Myocyte (in vitro differentiated cells): ENCODE measurements at regions not wholly inside any gene's neighbourhood (a gene's known extent, or its start where the extent isn't known, plus 50 kb on each side); places are given as distances from the start of the nearest gene placed in this dataset.

Experiments used
- DNase-seq: peaks from one replicate; pipeline ENCODE4 v3.0.0-alpha.2; 2012; ENCODE audit warnings: low read depth

DNA sequence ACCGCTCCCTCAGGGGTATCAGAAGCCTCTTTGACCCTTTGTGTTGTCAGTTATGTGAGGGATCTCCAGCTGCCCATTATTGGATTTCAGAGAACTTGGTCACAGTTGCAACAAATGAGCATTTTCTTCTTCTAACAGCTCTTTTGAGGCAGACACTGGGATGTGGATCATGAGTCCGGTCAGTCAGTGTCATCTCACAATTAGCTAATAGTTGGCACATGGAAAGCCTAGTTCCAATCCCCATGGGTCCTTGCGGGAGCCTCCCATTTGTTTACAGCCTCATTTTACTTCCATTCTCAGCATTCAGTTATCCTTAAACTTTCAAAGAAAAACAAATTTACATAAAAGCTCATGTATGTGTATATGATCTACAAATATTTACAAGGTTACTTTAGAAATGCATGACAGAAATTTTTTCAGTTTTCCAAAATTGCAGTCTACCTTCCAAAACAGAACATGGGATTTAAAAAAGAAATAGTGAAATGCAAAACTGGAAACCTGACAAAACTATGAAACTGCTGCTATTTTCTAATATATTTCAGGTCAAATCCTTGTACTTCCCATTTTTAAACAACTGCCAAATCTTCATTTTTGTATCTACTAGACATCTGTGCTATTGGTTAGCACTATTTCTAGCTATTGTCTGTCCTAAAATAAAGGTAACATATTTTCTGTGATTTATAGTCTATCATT is 547.1 kb upstream of the ZEB2 start:
- peak; percentile 49 for DNase-seq

DNA sequence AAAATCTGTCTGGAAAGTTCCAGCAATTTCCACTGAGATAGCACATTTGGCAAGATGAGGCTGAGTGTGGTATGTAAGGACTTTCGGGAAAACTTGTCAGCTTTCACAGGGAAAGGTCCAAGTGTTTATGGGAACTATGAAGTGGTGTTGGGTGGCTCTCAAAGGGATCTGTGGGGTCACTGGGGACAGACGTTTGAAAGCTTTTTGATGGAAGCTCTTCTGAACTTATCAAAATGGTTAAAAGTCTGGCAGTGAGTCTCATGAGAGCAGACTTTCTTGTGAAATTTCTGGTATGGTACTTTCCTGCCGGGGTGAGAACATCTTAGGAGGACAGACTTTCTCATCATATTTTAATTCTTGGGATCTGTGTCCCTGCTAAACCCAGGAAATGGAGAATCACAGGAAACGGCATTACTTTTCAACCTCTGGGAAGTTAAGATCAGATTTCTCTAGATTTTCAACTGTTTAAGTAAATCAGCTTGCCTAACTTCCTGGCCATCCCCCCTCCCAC is 546.3 kb upstream of the ZEB2 start:
- DNase-seq = peak; percentile 65

DNA sequence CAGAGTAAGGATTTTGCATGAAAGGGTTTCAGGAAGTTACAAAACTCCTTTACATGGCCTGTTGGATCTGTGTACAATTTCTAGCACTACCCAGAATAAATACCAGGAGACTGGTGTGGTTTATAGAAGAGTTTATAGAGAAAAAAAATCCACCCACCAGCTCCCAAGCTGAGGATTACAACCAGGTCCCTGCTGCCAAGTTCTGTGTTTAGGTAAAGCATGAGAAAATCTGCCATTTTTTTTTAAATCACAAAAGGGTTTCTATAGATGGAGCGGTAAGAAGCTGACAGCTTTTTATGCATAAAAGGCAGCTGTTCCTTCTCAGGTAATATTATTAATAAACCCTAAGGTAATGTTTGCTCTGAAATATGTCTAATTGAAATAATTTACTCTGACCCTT is 545.4 kb upstream of the ZEB2 start:
- DNase-seq = no peak

DNA sequence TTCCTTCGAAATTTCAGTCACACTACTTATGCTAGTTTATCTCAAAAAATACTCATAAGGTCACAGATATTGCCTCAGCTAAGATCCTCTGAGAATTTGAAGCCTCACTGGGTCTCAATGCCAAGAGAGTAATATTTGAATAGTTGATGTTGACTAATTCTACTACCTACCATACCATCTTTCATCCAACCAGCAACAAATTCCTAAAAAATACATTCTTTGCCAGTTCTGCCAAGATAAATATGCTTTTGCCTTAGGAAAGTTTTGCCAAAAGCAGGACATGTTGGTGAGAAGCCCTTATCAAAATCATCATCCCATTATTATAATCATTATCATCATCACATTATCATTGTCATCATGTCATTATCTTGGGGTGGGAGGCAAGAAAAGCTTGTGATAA is 544.6 kb upstream of the ZEB2 start:
- no peak for DNase-seq

DNA sequence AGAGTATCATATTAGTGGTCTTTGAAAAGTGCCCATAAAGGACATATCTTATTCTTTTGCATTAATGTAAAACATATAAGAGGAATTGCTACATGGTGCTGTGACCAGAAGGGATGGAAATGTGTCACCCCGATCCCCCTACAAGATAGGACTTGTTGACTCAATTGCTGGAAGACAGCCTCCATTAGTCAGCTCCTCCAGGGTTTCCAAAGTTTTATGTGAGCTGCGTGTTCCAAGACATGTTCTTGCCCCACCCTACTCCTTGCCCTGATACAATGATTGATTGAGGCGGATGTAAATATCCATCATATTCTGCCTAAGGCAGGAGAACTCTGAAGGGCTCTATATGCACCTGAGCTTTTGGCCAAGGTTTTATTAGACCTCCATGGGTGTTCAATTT is 541.0 kb upstream of the ZEB2 start:
- no peak for DNase-seq

DNA sequence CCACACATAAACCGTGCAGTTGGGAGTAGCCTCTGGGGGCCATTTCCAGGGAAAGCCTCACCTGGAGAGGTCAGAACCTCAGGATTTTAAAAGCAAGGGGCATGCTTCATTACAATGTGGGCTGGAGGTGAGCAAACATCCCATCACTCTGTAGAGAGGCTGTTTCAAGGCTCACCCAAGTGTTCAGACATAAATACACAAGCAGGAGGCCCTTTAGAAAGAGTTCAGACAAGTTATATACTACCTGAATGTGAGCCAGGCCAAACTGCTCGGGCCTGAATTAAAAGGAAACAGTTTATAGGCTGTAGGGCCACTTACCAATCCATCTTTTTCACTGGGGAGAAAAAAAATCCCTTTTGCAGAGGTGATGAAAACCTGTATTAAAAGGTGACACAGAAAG is 540.0 kb upstream of the ZEB2 start:
- no peak for DNase-seq

DNA sequence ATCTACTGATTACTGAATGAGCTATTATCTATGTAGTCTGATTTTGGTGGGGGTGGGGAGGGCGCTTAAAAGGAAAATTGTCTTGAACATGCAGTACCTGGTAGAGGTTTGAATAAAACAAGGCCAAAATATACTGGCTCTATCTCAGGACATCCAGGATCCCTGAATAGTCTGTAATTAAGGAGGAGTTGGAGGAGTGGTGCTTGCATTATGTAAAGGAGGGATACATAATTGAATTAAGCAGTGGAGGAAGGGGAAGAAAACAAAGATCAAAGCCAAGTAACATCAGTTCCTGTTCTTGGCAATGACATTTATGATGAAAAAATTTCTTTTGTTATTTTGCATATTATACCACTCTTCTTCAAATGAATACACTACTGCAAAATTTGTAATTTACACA is 539.4 kb upstream of the ZEB2 start:
- no peak for DNase-seq

DNA sequence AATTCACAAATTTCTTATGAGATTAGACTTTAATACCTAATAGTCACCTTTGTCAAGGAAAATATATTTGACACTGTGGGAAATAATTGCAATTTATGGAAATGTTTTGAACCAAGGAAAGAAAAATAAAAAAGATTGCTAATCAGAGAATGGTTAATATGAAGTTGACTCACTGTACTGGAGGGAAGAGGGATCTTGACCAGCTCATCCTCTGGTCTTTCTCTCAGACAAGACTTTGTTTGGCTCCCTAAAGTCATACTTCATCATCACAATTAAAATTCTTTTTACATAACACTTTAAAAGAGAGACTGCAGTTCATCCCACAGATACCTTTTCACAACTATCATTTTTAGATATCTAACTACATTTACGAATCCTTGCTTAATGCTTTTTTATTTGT is 538.5 kb upstream of the ZEB2 start:
- DNase-seq = no peak

DNA sequence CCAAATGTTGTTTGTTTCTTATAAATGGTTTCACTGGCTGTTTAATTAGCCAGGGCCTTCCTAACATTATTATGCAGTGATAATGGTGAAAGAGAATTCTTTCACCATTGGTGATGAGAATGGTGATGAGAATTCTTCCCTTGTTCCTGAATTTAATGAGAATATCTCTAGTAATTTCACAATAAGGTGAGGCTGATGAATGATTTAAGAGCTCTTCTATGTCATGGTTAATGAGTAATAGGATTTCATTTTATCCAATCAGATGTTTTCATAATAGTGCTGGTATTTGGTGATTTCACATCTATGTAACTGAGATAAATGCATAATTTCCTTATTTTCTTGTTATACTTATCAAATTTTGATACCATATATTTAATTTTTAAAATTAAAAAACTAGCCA is 535.7 kb upstream of the ZEB2 start:
- no peak for DNase-seq

DNA sequence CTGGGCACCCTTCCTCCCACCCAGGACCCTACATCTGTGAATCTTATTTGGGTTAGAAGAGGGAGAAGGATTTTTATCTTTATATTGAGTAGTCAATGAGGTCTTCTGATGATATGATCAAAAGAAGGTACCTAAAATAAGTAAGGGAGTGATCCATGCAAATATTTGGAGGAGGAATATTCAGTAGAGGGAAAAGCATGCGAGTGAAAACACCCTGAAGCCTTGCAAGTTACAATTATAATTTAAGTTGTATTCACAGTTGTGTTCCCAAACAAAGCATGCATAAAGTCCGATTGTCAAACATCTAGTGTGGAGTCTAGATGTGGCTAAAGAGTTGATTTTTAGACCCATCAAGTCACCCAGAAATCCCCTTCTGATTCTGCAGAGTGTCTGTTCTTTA is 530.2 kb upstream of the ZEB2 start:
- DNase-seq = no peak

DNA sequence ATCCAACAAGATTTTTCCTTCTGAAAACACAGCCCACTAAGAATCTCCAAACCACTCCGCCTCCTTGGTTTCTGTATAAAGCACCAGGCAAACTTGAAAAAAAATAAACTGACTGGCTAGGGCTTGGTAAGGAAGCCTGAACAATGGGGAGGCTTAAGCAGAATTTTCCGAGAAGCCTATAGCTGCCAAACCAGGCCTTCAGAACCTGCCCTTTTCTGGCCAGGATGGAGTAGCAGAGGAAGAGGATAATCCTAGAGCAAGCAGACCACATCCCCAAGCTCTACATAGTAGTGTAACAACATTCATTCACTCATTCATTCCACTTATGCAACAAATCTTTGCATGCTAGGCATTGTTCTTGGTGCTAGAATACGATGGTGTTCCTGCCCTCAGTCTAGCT is 529.6 kb upstream of the ZEB2 start:
- no peak for DNase-seq

DNA sequence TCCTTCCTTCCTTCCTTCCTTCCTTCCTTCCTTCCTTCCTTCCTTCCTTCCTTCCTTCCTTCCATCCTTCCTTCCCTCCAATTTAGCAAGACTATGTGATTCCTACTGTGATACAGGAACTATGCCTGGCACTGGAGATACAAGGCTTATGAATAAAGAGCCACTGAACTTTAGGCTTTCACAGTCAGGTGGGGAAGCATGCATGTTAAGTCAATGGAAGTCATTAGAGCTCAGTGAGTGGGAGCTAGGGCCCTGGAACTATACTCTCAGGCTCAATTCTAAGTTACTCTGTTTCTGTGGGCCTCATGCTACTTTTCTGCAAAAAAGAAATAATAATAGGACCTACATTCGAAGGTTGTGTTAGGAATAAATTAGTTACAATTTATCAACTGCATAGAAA is 527.6 kb upstream of the ZEB2 start:
- DNase-seq = no peak

DNA sequence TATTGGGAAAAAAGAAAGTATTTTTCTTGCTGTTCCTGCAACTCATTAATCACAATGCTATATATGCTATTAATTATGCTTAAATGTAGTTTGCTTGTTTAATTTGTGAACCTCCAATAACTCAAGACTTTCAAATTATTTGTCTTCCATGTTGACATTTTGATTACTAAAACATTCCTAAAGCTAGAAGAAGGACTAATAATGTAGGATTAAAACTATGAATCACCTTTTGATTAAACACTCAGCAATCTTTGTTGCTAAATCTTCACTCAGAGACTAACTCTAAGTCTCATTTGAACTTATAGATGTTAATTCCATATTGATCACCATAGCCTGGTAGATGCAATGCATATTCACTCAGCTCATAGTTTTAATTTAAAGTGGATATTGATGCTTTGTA is 524.6 kb upstream of the ZEB2 start:
- DNase-seq = no peak

DNA sequence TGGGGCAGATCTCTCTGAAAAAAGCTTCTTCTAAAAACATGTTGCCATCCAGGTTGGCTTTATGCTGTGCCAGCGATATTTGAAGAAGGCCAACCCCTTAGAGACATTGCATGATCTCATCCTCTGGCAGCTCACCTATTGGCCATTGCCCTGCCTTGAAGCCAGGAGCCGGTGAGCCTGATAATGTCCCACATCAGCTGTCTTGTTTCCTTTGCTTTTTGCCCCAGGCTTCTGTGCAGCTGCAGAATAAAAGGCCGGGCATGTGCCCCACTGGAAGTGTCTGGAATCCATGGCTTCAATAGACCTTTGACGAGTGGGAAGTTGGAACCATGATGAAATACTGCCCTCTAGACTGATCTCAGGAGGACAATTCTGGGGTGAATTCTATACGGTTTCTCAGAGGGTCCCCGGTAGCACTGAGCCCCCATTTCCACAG is 523.5 kb upstream of the ZEB2 start:
- peak; percentile 5 for DNase-seq

DNA sequence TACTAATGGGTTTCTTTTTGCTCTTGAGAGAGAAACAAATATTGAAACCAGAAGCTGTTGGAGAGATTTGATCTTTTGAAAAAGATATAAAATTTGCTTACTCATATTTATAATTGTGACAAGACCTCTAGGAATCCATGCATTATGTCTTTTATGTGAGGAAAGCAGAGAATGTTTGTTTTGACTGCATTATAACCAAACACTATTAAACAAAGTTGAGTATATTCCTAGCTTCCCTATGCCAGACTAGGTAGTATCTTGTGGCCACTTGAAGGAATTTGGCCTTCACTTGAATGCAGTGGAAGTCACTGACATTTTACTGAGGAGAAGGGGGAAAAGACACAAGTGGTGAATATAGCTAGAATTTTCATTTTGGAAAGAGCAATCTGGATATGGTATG is 521.8 kb upstream of the ZEB2 start:
- DNase-seq = no peak

DNA sequence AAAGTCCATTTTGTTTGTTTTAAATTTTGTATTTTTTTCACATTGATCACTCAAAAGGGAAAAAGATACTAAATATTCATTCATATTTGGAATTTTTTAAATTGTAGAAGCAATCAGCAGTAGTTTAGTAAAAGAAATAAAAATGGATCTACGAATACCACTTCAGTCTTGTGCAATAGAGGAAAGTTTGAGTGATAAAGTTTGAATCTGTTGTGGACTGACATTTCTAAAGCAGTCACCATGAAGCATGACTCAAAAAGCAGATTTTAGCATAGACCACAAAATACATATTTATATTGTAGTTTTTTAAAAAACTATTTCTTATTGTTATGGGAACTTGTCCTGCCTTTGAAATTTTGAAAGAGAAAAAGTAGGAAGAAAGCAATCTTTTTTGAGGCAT is 520.5 kb upstream of the ZEB2 start:
- no peak for DNase-seq

DNA sequence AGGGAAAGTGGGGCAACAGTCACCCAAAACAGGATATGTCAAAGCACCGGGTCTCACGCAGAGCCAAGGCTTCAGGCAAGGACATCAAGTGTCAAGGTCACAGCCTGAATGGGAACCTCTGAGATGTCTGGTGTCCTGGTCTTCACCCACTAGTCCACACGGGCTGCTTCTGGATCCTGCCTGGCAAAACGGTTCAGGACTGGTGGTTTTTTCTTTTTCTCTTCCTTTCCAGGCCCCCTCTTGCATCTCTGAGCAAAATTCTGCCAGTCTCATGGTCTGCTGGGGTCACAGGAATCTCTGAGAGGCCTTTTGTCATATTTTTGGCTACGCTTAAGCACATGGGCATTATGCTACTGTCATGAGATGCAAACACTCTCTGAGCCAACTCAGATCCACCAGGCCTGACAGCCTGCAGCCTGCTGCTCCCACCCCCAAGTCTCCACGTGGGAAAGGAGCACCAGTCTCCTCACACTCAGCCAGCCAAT is 518.2 kb upstream of the ZEB2 start:
- DNase-seq = peak; percentile 51

DNA sequence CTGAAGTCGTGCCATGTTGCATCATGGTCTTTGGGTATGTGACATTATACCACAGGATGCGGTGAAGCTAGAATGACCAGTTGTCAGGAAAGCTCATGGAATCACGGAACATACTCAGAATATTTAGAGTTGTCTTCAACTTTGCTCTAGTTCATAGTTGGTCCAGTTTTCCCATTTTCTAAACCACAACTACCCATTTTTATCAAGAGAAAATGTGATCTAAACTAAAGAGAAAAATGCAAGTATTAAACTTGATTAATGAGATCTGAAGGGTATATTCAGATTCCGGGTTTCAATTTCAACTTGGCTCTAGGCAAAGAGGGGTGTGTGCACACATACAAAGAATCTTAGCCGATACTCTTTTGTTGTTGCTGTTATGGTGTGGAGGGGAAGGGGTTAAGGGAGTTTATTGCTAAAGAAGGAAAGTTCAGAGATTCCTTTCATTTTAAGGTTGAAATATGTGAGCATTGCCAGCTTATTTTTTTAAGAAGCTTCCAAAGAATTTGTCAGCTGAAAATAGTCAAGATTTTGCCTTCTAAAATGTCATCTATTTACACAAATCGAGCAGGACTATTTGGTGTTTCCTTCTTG is 516.6 kb upstream of the ZEB2 start:
- DNase-seq = peak; percentile 93

DNA sequence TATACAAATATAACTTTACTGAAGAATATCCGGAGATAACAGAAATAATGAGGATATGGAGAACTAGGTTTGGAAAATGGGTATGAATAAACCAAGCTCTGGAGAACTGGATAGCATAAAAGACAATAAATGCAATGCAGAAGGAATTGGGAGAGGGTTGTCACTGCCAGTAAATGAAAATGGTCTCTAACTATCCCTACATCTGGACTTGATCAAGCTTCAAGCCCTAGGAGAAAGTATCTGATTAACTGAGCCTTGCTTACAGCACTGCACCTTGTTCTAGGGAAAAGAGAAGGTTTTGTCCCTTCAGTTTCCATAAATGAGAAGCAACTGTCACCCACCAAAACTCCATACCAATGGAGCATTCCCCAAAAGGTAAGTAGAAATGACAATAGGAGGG is 514.6 kb upstream of the ZEB2 start:
- DNase-seq = no peak

DNA sequence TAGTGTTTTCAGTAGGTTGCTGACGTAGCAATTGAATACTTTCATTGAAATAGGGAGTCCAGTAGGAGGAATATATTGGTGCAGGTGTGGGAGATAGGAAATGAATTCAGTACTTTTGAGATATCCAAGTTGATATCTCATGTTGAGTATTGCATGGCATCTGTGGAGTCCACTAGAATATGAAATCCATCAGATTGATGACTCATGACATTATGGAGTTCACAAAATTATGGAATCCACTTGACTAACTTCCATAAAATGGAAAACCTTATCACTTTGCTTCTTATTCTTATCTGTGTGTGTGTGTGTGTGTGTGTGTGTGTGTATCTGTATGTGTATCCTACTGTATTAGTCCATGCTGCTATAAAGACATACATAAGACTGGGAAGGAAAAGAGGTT is 513.5 kb upstream of the ZEB2 start:
- no peak for DNase-seq

DNA sequence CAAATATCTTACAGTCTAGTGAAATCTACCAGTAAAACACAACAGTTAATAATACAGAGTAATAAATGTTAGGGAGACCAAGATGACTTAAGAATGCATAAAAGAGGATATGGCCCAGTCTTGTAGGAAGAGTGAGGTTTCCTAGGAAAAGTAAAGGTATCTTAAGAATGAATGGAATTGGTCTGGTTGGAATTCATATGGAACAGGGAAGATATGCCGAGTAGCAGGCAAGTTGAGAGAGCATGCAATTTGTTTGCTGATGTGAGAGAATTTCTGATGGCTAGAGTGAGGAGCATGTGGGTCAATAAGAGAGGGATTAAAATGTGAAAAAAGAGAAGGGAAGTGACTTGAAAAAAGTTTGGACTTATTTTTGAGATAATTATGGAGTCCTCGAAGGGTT is 512.9 kb upstream of the ZEB2 start:
- no peak for DNase-seq

DNA sequence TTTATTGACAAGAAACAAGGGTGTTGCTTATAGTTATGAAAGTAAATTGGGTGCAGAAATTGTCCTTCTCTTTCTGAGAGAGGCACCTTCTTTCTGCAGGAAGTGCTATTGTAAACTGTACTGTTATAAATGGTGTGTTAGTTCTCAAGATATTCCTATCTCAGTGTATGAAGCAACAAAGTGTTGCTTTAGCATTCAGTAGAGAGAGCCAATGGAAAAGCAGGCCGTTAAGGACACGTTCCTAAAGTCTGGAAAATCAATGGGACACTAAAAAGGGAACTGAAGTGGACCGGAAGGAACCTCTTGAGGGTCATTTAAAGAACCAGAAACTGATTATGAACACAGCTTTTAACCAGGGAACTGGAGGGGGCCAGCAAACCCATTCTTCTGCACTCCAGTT is 510.0 kb upstream of the ZEB2 start:
- no peak for DNase-seq

DNA sequence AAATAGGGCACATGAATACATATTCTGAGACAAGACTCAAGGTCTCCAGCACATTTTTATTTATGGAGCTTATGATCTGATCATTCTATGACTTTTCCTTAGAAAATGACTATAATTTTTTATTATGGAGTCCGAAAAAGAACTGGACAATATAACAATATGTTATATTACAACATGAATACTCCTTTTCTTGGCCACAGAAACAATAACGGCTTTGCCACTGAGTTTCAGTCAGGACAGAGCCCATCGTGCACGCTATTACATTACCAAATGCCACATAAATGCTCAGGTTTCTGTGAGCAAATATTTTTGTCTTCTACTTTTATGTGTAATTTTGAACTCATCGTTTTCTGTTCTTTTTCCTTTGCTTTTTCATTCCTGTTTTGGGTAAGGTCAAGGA is 509.2 kb upstream of the ZEB2 start:
- no peak for DNase-seq
